H1 (cell line): ENCODE measurements at regions not wholly inside any gene's neighbourhood (a gene's known extent, or its start where the extent isn't known, plus 50 kb on each side); places are given as distances from the start of the nearest gene placed in this dataset.
A peak's percentile ranks its signal among the peaks of the same experiment; 100 is the strongest.

Experiments
- CHD1 ChIP-seq: IDR thresholded peaks from 2 replicates; pipeline ENCODE4 v1.6.1; 2012; ENCODE audit warnings: low read depth, low read length, improper control_type of control experiment
- CTCF ChIP-seq, 3 experiments: IDR thresholded peaks; 1 replicate in 2 of 3; 2 replicates in 1 of 3; pipeline versions ENCODE4 v1.5.1 to v1.6.1; 2011; ENCODE audit warnings: low read length in 3 of 3, mild to moderate bottlenecking in 3 of 3, inconsistent platforms in 2 of 3, low read depth in 1 of 3, moderate library complexity in 1 of 3; ENCODE audit not compliant: insufficient read depth in 1 of 3; ENCODE audit errors: control extremely low read depth in 1 of 3
- KDM1A ChIP-seq: fragments of 200-600, 300-600 bp; sonication (generic); IDR thresholded peaks from 2 replicates; pipeline ENCODE4 v1.7.1; 2016; ENCODE audit warnings: mild to moderate bottlenecking, low read length, borderline replicate concordance
- POLR2A ChIP-seq, 2 experiments: IDR thresholded peaks; 1 replicate in 1 of 2; 2 replicates in 1 of 2; pipeline ENCODE4 v1.6.1; 2011; ENCODE audit warnings: low read depth in 2 of 2, low read length in 2 of 2, mild to moderate bottlenecking in 2 of 2; ENCODE audit errors: control extremely low read depth in 1 of 2
- POLR2AphosphoS5 ChIP-seq: IDR thresholded peaks from 2 replicates; pipeline ENCODE4 v1.6.1; 2011; ENCODE audit warnings: low read depth, low read length
- POU5F1 ChIP-seq: IDR thresholded peaks from 2 replicates; pipeline ENCODE4 v1.6.1; 2011; ENCODE audit warnings: low read depth, mild to moderate bottlenecking, low read length, moderate library complexity

DNA sequence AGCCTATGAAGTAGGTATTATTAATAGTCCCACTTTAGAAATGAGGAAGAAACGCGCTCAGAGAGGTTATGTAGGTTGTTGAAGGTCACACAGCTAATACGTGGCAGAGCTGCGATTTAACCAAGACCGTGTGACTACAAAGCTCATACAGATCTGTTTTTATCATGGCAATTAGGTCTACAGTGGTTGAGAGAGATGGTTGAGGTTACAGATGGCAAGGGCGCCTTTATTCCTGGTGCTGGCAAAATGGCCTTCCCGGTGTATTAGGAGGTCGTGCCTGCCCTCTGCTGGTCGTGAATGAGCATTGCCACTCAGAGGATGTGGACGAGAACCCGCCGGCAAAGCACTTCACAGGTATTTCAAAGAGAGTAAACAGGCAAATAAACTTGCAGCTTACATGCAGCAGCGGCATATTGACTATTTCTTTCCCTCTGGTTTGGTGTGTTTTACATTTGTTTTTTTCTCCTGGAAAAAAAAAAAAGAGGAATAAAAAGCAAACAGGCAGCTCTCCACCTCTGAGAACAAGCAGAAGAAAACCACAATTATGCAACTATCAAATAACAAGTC, 65.3 kb upstream of the EGFLAM start (continued):
- TF ChIP-seq POLR2AphosphoS5 (no peak), POLR2A (IDR thresholded peaks at IDR 0.05; ENCODE audit: control extremely low read depth in 1 of 2, low read depth in 2 of 2, low read length in 2 of 2) (no peak), CHD1 (no peak), POU5F1 (no peak), KDM1A (0 out of 2 replicates have a peak, but pooled peaks have one; percentile 37), CTCF (IDR thresholded peaks at IDR 0.05; ENCODE audit: control extremely low read depth in 1 of 3, insufficient read depth in 1 of 3, low read depth in 1 of 3, low read length in 3 of 3) (peak; percentile 90 to 97 (median 94))
- TF ChIP-seq, all 59 proteins: peak for 4
